Endothelial cell of umbilical vein (primary cell): ENCODE measurements at regions not wholly inside any gene's neighbourhood (a gene's known extent, or its start where the extent isn't known, plus 50 kb on each side); places are given as distances from the start of the nearest gene placed in this dataset.

Source experiments
- BruUV-seq: library from RNA; stranded (reverse); fragments of 400-500 nt; replicated peaks from 2 replicates; lab custom pipeline; 2021; lab: Mats Ljungman, UMichigan
- CTCF ChIA-PET: fragments of 300-600, 350-600 bp; sonication (Branson Sonifier 250); formaldehyde crosslinking; loops from one replicate; lab custom pipeline; 2021; ENCODE audit warnings: antibody characterized with exemption, inconsistent platforms; lab: Charles Lee
- POLR2A ChIA-PET: fragments of 300-600, 350-600 bp; sonication (Branson Sonifier 250); formaldehyde crosslinking; loops from one replicate; lab custom pipeline; 2021; ENCODE audit warnings: antibody characterized with exemption, inconsistent platforms; lab: Charles Lee
- DNase-seq: peaks from one replicate; pipeline ENCODE4 v3.0.0-alpha.2; 2011; ENCODE audit warnings: low read depth, low spot score
- FAIRE-seq: peaks from 2 replicates; lab custom pipeline; 2011; peaks lifted over from hg19 to GRCh38; lab: Jason Lieb, UNC
- H2AFZ ChIP-seq: 2 replicates; pipeline ENCODE4 v1.6.0; 2012; ENCODE audit warnings: low read depth, low read length, control low read depth, inconsistent platforms
- H3K27ac ChIP-seq: 2 replicates; pipeline ENCODE4 v1.5.1; 2011; ENCODE audit warnings: low read depth, mild to moderate bottlenecking, control low read depth, low read length, moderate library complexity; ENCODE audit not compliant: insufficient read depth
- H3K27me3 ChIP-seq, 2 experiments: 2 replicates each; pipeline versions ENCODE4 v1.6.0 to v1.6.1; 2011; ENCODE audit warnings: low read length in 2 of 2, mixed read lengths in 1 of 2; ENCODE audit not compliant: control insufficient read depth in 2 of 2, insufficient read depth in 2 of 2
- H3K36me3 ChIP-seq, 2 experiments: 2 replicates in 1 of 2; 3 replicates in 1 of 2; pipeline ENCODE4 v1.5.1; 2011; ENCODE audit warnings: low read length in 2 of 2, mild to moderate bottlenecking in 1 of 2, moderate library complexity in 1 of 2; ENCODE audit not compliant: control insufficient read depth in 2 of 2, insufficient read depth in 2 of 2; ENCODE audit errors: extremely low read depth in 1 of 2
- H3K4me1 ChIP-seq: 3 replicates; pipeline ENCODE4 v1.5.1; 2011; ENCODE audit warnings: mild to moderate bottlenecking, low read length; ENCODE audit not compliant: control insufficient read depth, insufficient read depth; ENCODE audit errors: extremely low read depth
- H3K4me2 ChIP-seq: 2 replicates; pipeline ENCODE4 v1.6.1; 2011; ENCODE audit warnings: low read length, control low read depth, mixed read lengths; ENCODE audit not compliant: insufficient read depth
- H3K4me3 ChIP-seq, 3 experiments: fragments of 200-600 bp in 1 of 3; sonication (generic), shearing (Covaris generic) in 1 of 3; replicated peaks in 1 of 3; 2 replicates each; pipeline ENCODE4 v1.5.1; 2011 to 2016; ENCODE audit warnings: control low read depth in 3 of 3, low read length in 3 of 3, mild to moderate bottlenecking in 2 of 3, inconsistent platforms in 1 of 3, low read depth in 1 of 3, moderate library complexity in 1 of 3; ENCODE audit not compliant: insufficient read depth in 1 of 3
- H3K79me2 ChIP-seq: 2 replicates; pipeline ENCODE4 v1.6.0; 2012; ENCODE audit warnings: low read length, inconsistent platforms; ENCODE audit not compliant: control insufficient read depth, insufficient read depth
- H3K9ac ChIP-seq: replicated peaks from 2 replicates; pipeline ENCODE3; 2011; ENCODE audit warnings: low read length, control low read depth; ENCODE audit not compliant: insufficient read depth; ENCODE audit errors: extremely low read depth
- H3K9me1 ChIP-seq: replicated peaks from 3 replicates; pipeline ENCODE4 v1.6.0; 2011; ENCODE audit warnings: mild to moderate bottlenecking, low read length; ENCODE audit not compliant: control insufficient read depth, insufficient read depth; ENCODE audit errors: extremely low read depth
- H3K9me3 ChIP-seq: replicated peaks from 2 replicates; pipeline ENCODE4 v1.5.1; 2012; ENCODE audit warnings: low read length, inconsistent platforms; ENCODE audit not compliant: control insufficient read depth, insufficient read depth
- H4K20me1 ChIP-seq: replicated peaks from 2 replicates; pipeline ENCODE3; 2011; ENCODE audit warnings: mild to moderate bottlenecking, low read length; ENCODE audit not compliant: control insufficient read depth, insufficient read depth; ENCODE audit errors: extremely low read depth
- CTCF ChIP-seq, 2 donors: IDR thresholded peaks; 1 replicate in 1 of 2; 2 replicates in 1 of 2; pipeline ENCODE4 v1.5.1; 2011; ENCODE audit warnings: low read length in 2 of 2, mild to moderate bottlenecking in 2 of 2, moderate library complexity in 2 of 2, control low read depth in 1 of 2, inconsistent platforms in 1 of 2, low read depth in 1 of 2; ENCODE audit not compliant: insufficient read depth in 1 of 2; ENCODE audit errors: extremely low read depth in 1 of 2
- EZH2 ChIP-seq: IDR thresholded peaks from 2 replicates; pipeline ENCODE4 v1.6.1; 2012; ENCODE audit warnings: borderline replicate concordance, low read depth, mild to moderate bottlenecking, moderate library complexity, low read length, inconsistent platforms; ENCODE audit not compliant: severe bottlenecking
- FOS ChIP-seq: IDR thresholded peaks from 2 replicates; pipeline ENCODE4 v1.6.1; 2011; ENCODE audit warnings: mild to moderate bottlenecking, low read length, moderate library complexity, borderline replicate concordance; ENCODE audit not compliant: insufficient read depth
- GATA2 ChIP-seq: IDR thresholded peaks from 2 replicates; pipeline ENCODE4 v1.7.0; 2011; ENCODE audit warnings: low read depth, mild to moderate bottlenecking, moderate library complexity, mixed read lengths, low read length; ENCODE audit not compliant: insufficient read length, insufficient read depth
- JUN ChIP-seq: IDR thresholded peaks from 2 replicates; pipeline ENCODE4 v1.6.1; 2011; ENCODE audit warnings: borderline replicate concordance, low read depth; ENCODE audit not compliant: insufficient read length, insufficient read depth
- MAX ChIP-seq: IDR thresholded peaks from 2 replicates; pipeline ENCODE4 v1.6.1; 2011; ENCODE audit not compliant: insufficient read depth, insufficient read length
- MYC ChIP-seq: IDR thresholded peaks from one replicate; pipeline ENCODE4 v1.6.1; 2011; ENCODE audit warnings: mild to moderate bottlenecking, low read depth, low read length
- POLR2A ChIP-seq: IDR thresholded peaks from 2 replicates; pipeline ENCODE4 v1.6.1; 2012; ENCODE audit warnings: low read depth, mild to moderate bottlenecking, control low read depth, low read length
- POLR2AphosphoS5 ChIP-seq: IDR thresholded peaks from 2 replicates; pipeline ENCODE4 v1.6.1; 2012; ENCODE audit warnings: low read depth, mild to moderate bottlenecking, control low read depth, low read length, moderate library complexity; ENCODE audit not compliant: insufficient read depth
- dilution Hi-C: fragments of 300-500 bp; cut with MboI; formaldehyde crosslinking; loops from one replicate; pipeline ENCODE4 v1.15.0; 2019; ENCODE audit warnings: low sequenced_read_pairs; ENCODE audit not compliant: extremely low pct_ligation_motif_present
- intact Hi-C: fragments of 100-400 bp; cut with micrococcal nuclease; formaldehyde crosslinking; loops from one replicate; pipeline ENCODE4 v1.10.0; 2022

GRCh38 chr3:18505056-18505455 is 79.9 kb upstream of the SATB1 start:
- BruUV-seq = no TSS peak
- H3K9ac ChIP-seq = no peak overlapping the region
- H2AFZ ChIP-seq = no peak overlapping the region
- dilution Hi-C loops (no loop called here), intact Hi-C loops (no loop called here)
- TF ChIP-seq POLR2A = no peak
- no peak for TF ChIP-seq MYC
- TF ChIP-seq POLR2AphosphoS5 = no peak
- no peak for TF ChIP-seq JUN
- no peak for TF ChIP-seq MAX
- no peak for TF ChIP-seq FOS
- TF ChIP-seq CTCF (IDR thresholded peaks at IDR 0.05; ENCODE audit: extremely low read depth in 1 of 2, insufficient read depth in 1 of 2, low read depth in 1 of 2, low read length in 2 of 2) = no peak
- TF ChIP-seq EZH2 = no peak
- no peak for TF ChIP-seq GATA2
- FAIRE-seq (no peak), DNase-seq (no peak)
- no peaks in the 10 kb centered on the region for H3K4me1 ChIP-seq
- H4K20me1 ChIP-seq = no peaks in the 10 kb centered on the region
- H3K4me3 ChIP-seq = no peak overlapping the region
- CTCF ChIA-PET = no interaction called here
- H3K36me3 ChIP-seq = no peaks in the 10 kb centered on the region
- no peaks in the 10 kb centered on the region for H3K9me1 ChIP-seq
- H3K4me2 ChIP-seq = no peak overlapping the region
- peaks cover 2% of the 10 kb centered on the region for H3K9me3 ChIP-seq
- H3K27ac ChIP-seq = no peak overlapping the region
- H3K79me2 ChIP-seq = no peaks in the 10 kb centered on the region
- POLR2A ChIA-PET = no interaction called here
- H3K27me3 ChIP-seq = no peaks in the 10 kb centered on the region
